HEK293 (cell line): ENCODE measurements at regions not wholly inside any gene's neighbourhood (a gene's known extent, or its start where the extent isn't known, plus 50 kb on each side); places are given as distances from the start of the nearest gene placed in this dataset.

Source experiments
- ATF2 ChIP-seq: fragments of 450-650 bp; formaldehyde crosslinking; IDR thresholded peaks from 2 replicates; pipeline ENCODE4 v1.5.1; 2016; ENCODE audit warnings: missing biosample characterization, missing genetic modification characterization, low read depth
- CTCF ChIP-seq: fragments of 450-650 bp; formaldehyde crosslinking; IDR thresholded peaks from 2 replicates; pipeline ENCODE4 v1.5.1; 2016; ENCODE audit warnings: missing biosample characterization, missing genetic modification characterization
- ZBTB48 ChIP-seq: fragments of 450-650 bp; formaldehyde crosslinking; IDR thresholded peaks from 2 replicates; pipeline ENCODE4 v1.5.1; 2016; ENCODE audit warnings: missing biosample characterization, missing genetic modification characterization
- ZNF114 ChIP-seq: fragments of 450-650 bp; formaldehyde crosslinking; IDR thresholded peaks from 2 replicates; pipeline ENCODE4 v1.5.0; 2017; ENCODE audit warnings: missing biosample characterization, missing genetic modification characterization
- ZNF274 ChIP-seq, 2 experiments: fragments of 200-500 bp in 1 of 2; fragments of 450-650 bp in 1 of 2; sonication (Bioruptor generic) in 1 of 2; formaldehyde crosslinking in 1 of 2; IDR thresholded peaks; 2 replicates each; pipeline versions ENCODE4 v1.5.1 to v1.6.1; 2014 to 2016; ENCODE audit warnings: borderline replicate concordance in 1 of 2, inconsistent platforms in 1 of 2, low read length in 1 of 2, missing biosample characterization in 1 of 2, missing genetic modification characterization in 1 of 2
- ZNF302 ChIP-seq: fragments of 450-650 bp; formaldehyde crosslinking; IDR thresholded peaks from 2 replicates; pipeline ENCODE4 v1.5.1; 2016; ENCODE audit warnings: missing biosample characterization, missing genetic modification characterization, low read depth
- ZNF514 ChIP-seq: fragments of 450-650 bp; formaldehyde crosslinking; IDR thresholded peaks from 2 replicates; pipeline ENCODE4 v1.5.1; 2016; ENCODE audit warnings: missing biosample characterization, missing genetic modification characterization
- TF ChIP-seq, protein P1 (sequence below): fragments of 450-650 bp; formaldehyde crosslinking; IDR thresholded peaks from 2 replicates; pipeline ENCODE4 v1.5.1; 2016; ENCODE audit warnings: missing biosample characterization, missing genetic modification characterization

- TF ChIP-seq ZNF274 (IDR thresholded peaks at IDR 0.05; ENCODE audit: low read length) (no peak), ZNF274 (tag by site-specific recombination; IDR thresholded peaks at IDR 0.05; ENCODE audit: borderline replicate concordance) (no peak), CTCF (tag by site-specific recombination) (no peak), ZNF514 (no peak), ATF2 (tag by site-specific recombination) (no peak), ZNF302 (no peak), ZBTB48 (tag by site-specific recombination) (no peak), ZNF114 (tag by site-specific recombination) (no peak)
- TF ChIP-seq, protein P1, sequence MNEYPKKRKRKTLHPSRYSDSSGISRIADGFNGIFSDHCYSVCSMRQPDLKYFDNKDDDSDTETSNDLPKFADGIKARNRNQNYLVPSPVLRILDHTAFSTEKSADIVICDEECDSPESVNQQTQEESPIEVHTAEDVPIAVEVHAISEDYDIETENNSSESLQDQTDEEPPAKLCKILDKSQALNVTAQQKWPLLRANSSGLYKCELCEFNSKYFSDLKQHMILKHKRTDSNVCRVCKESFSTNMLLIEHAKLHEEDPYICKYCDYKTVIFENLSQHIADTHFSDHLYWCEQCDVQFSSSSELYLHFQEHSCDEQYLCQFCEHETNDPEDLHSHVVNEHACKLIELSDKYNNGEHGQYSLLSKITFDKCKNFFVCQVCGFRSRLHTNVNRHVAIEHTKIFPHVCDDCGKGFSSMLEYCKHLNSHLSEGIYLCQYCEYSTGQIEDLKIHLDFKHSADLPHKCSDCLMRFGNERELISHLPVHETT (tag by site-specific recombination): no peak
These were observed 488.5 kb upstream of the ANKRD30A start for GRCh38 chr10:36636879-36637278.
